T-cell (primary cell): ENCODE measurements at regions not wholly inside any gene's neighbourhood (a gene's known extent, or its start where the extent isn't known, plus 50 kb on each side); places are given as distances from the start of the nearest gene placed in this dataset.
"Not testable (repeated sequence)": the region's sequence is repeated elsewhere in the genome, so short reads cannot be mapped to it uniquely, and the experiment has no call there.

Source experiments
- ATAC-seq, 4 experiments: fragments of 200-7000 bp in 3 of 4; fragments of 150-1000 bp in 1 of 4; cut with Tn5 transposase; replicated peaks in 1 of 4; 1 replicate in 3 of 4; 2 replicates in 1 of 4; pipeline ENCODE4 v1.10.0; 2021; ENCODE audit warnings: moderate library complexity in 3 of 4, mild to moderate bottlenecking in 2 of 4, moderate number of reproducible peaks in 1 of 4
- CTCF ChIA-PET, 2 donors: fragments of 300-600 bp; sonication (Branson Sonifier 250); formaldehyde crosslinking; loops; one replicate each; lab custom pipeline; 2022; ENCODE audit warnings: antibody characterized with exemption in 2 of 2; lab: Charles Lee
- POLR2A ChIA-PET, 2 donors: fragments of 300-600 bp; sonication (Branson Sonifier 250); formaldehyde crosslinking; loops; one replicate each; lab custom pipeline; 2022; ENCODE audit warnings: antibody characterized with exemption in 2 of 2; lab: Charles Lee
- DNase-seq, 35 experiments: peaks; one replicate each; pipeline versions ENCODE4 v3.0.0 to v3.0.0-alpha.2; 2013 to 2023
- H3K27ac ChIP-seq: one replicate; pipeline ENCODE4 v1.5.1; 2013; ENCODE audit warnings: low read length
- H3K27me3 ChIP-seq, 2 experiments: replicated peaks in 1 of 2; 1 replicate in 1 of 2; 2 replicates in 1 of 2; pipeline versions ENCODE4 v1.6.1 to v1.7.0; 2013; ENCODE audit warnings: low read length in 1 of 2, mixed read lengths in 1 of 2; ENCODE audit not compliant: control insufficient read depth in 2 of 2, insufficient read depth in 2 of 2; ENCODE audit errors: extremely low read depth in 1 of 2
- H3K36me3 ChIP-seq, 2 donors: 1 replicate in 1 of 2; 2 replicates in 1 of 2; pipeline versions ENCODE4 v1.6.1 to v1.7.0; 2013; ENCODE audit warnings: low read length in 1 of 2; ENCODE audit not compliant: control insufficient read depth in 2 of 2, insufficient read depth in 1 of 2; ENCODE audit errors: extremely low read depth in 1 of 2
- H3K4me1 ChIP-seq, 2 experiments: 1 replicate in 1 of 2; 2 replicates in 1 of 2; pipeline versions ENCODE4 v1.6.1 to v1.7.0; 2013; ENCODE audit warnings: low read length in 2 of 2, mixed read lengths in 1 of 2; ENCODE audit not compliant: insufficient read depth in 2 of 2, control insufficient read depth in 1 of 2; ENCODE audit errors: extremely low read depth in 1 of 2
- H3K4me3 ChIP-seq, 2 donors: 1 replicate in 1 of 2; 2 replicates in 1 of 2; pipeline versions ENCODE4 v1.5.1 to v1.7.0; 2013; ENCODE audit warnings: mild to moderate bottlenecking in 2 of 2, low read length in 1 of 2, moderate library complexity in 1 of 2; ENCODE audit not compliant: control insufficient read depth in 1 of 2; ENCODE audit errors: extremely low read depth in 1 of 2
- H3K9me3 ChIP-seq: 2 replicates; pipeline ENCODE4 v1.7.0; 2013
- H3K27ac Mint-ChIP-seq, 2 donors: one replicate each; pipeline ENCODE4 v1.8.0; 2020 to 2021; ENCODE audit warnings: mild to moderate bottlenecking in 2 of 2, mixed read lengths in 2 of 2
- H3K27me3 Mint-ChIP-seq, 2 donors: one replicate each; pipeline ENCODE4 v1.8.0; 2021 to 2022; ENCODE audit warnings: mixed read lengths in 2 of 2
- H3K36me3 Mint-ChIP-seq: one replicate; pipeline ENCODE4 v1.8.0; 2021; ENCODE audit warnings: mixed read lengths
- H3K4me1 Mint-ChIP-seq, 3 donors: one replicate each; pipeline ENCODE4 v1.8.0; 2020 to 2022; ENCODE audit warnings: mixed read lengths in 3 of 3, mild to moderate bottlenecking in 1 of 3
- H3K4me3 Mint-ChIP-seq, 3 donors: one replicate each; pipeline ENCODE4 v1.8.0; 2020 to 2022; ENCODE audit warnings: mild to moderate bottlenecking in 3 of 3, mixed read lengths in 3 of 3, moderate library complexity in 3 of 3
- H3K9me3 Mint-ChIP-seq, 3 donors: one replicate each; pipeline ENCODE4 v1.8.0; 2020 to 2022; ENCODE audit warnings: mixed read lengths in 3 of 3
- WGBS: methylation state at CpG from one replicate; pipeline ENCODE4 v1.1.5; 2013; ENCODE audit warnings: missing lambda C conversion rate; ENCODE audit not compliant: insufficient coverage; 5-methylcytosine and 5-hydroxymethylcytosine counted together

GRCh38 chr4:59540311-59540710 is 1659.8 kb upstream of the ADGRL3 start:
- Mint-ChIP-seq H3K4me3 (no peak overlapping the region), H3K27ac (no peak overlapping the region), H3K27me3 (no peaks in the 10 kb centered on the region), H3K36me3 (no peaks in the 10 kb centered on the region), H3K9me3 (peaks cover 0 to 22% (median 6%) of the 10 kb centered on the region in 3 donors), H3K4me1 (no peaks in the 10 kb centered on the region)
- WGBS, result no CpG with 5 or more reads among the region's 2 CpGs
- POLR2A ChIA-PET, result no interaction called here
- H3K27ac ChIP-seq, result no peak overlapping the region
- H3K4me3 ChIP-seq, result no peak overlapping the region
- CTCF ChIA-PET, result no interaction called here
- no peaks in the 10 kb centered on the region for H3K4me1 ChIP-seq
- no peak for DNase-seq
- no peaks in the 10 kb centered on the region for H3K9me3 ChIP-seq
- H3K27me3 ChIP-seq, result no peaks in the 10 kb centered on the region
- no peak for ATAC-seq
- no peaks in the 10 kb centered on the region for H3K36me3 ChIP-seq

GRCh38 chr4:59553063-59553720 is 1646.9 kb upstream of the ADGRL3 start:
- Histone ChIP-seq H3K9me3 (no peaks in the 10 kb centered on the region), H3K36me3 (no peaks in the 10 kb centered on the region), H3K4me3 (no peak overlapping the region), H3K27ac (no peak overlapping the region), H3K4me1 (no peaks in the 10 kb centered on the region), H3K27me3 (no peaks in the 10 kb centered on the region)
- POLR2A ChIA-PET, result no interaction called here
- CTCF ChIA-PET, result no interaction called here
- peaks cover 0 to 4% (median 0%) of the 10 kb centered on the region in 3 donors for H3K4me1 Mint-ChIP-seq
- no peak overlapping the region for H3K27ac Mint-ChIP-seq
- no CpG with 5 or more reads among the region's 2 CpGs for whole genome bisulfite sequencing
- H3K4me3 Mint-ChIP-seq, result no peak overlapping the region
- DNase-seq, result no peak
- no peaks in the 10 kb centered on the region for H3K27me3 Mint-ChIP-seq
- no peaks in the 10 kb centered on the region for H3K36me3 Mint-ChIP-seq
- H3K9me3 Mint-ChIP-seq, result peaks cover 7 to 17% (median 10%) of the 10 kb centered on the region in 3 donors
- ATAC-seq, result no peak

GRCh38 chr4:59553721-59554091 is 1646.4 kb upstream of the ADGRL3 start:
- H3K27me3 ChIP-seq, result no peaks in the 10 kb centered on the region
- no peak overlapping the region for H3K27ac Mint-ChIP-seq
- H3K36me3 ChIP-seq, result no peaks in the 10 kb centered on the region
- POLR2A ChIA-PET, result no interaction called here
- H3K4me3 ChIP-seq, result no peak overlapping the region
- H3K4me3 Mint-ChIP-seq, result no peak overlapping the region
- CTCF ChIA-PET, result no interaction called here
- H3K36me3 Mint-ChIP-seq, result no peaks in the 10 kb centered on the region
- DNase-seq, result no peak
- H3K4me1 Mint-ChIP-seq, result peaks cover 0 to 4% (median 0%) of the 10 kb centered on the region in 3 donors
- H3K27me3 Mint-ChIP-seq, result no peaks in the 10 kb centered on the region
- peaks cover 6 to 13% (median 7%) of the 10 kb centered on the region in 3 donors for H3K9me3 Mint-ChIP-seq
- H3K9me3 ChIP-seq, result no peaks in the 10 kb centered on the region
- WGBS, result no CpG with 5 or more reads among the region's 2 CpGs
- H3K27ac ChIP-seq, result no peak overlapping the region
- no peaks in the 10 kb centered on the region for H3K4me1 ChIP-seq
- no peak for ATAC-seq

GRCh38 chr4:59556191-59556590 is 1643.9 kb upstream of the ADGRL3 start:
- H3K4me3 Mint-ChIP-seq, H3K36me3 ChIP-seq, POLR2A ChIA-PET, H3K4me3 ChIP-seq, H3K36me3 Mint-ChIP-seq, H3K27me3 Mint-ChIP-seq, DNase-seq, H3K27me3 ChIP-seq, H3K9me3 ChIP-seq, H3K4me1 Mint-ChIP-seq, H3K27ac Mint-ChIP-seq, H3K27ac ChIP-seq, CTCF ChIA-PET, ATAC-seq, H3K4me1 ChIP-seq: not testable (repeated sequence)
- no CpG with 5 or more reads among the region's 2 CpGs for WGBS
- H3K9me3 Mint-ChIP-seq, result peaks cover 4 to 11% (median 7%) of the 10 kb centered on the region in 3 donors

GRCh38 chr4:59560141-59560648 is 1639.9 kb upstream of the ADGRL3 start:
- H3K4me1 ChIP-seq, H3K36me3 ChIP-seq, H3K9me3 ChIP-seq, H3K27ac ChIP-seq, H3K4me3 Mint-ChIP-seq, ATAC-seq, H3K27me3 ChIP-seq, H3K4me3 ChIP-seq, DNase-seq, H3K4me1 Mint-ChIP-seq, H3K36me3 Mint-ChIP-seq, POLR2A ChIA-PET, H3K27ac Mint-ChIP-seq, H3K27me3 Mint-ChIP-seq, CTCF ChIA-PET: not testable (repeated sequence)
- H3K9me3 Mint-ChIP-seq, result peaks cover 4 to 15% (median 7%) of the 10 kb centered on the region in 3 donors
- 22% methylated on average over 4 of the region's 9 CpGs for WGBS

GRCh38 chr4:59565836-59566235 is 1634.3 kb upstream of the ADGRL3 start:
- no peak for ATAC-seq
- H3K27ac ChIP-seq, result no peak overlapping the region
- H3K4me1 Mint-ChIP-seq, result no peaks in the 10 kb centered on the region
- H3K27me3 Mint-ChIP-seq, result no peaks in the 10 kb centered on the region
- no peaks in the 10 kb centered on the region for H3K36me3 ChIP-seq
- H3K36me3 Mint-ChIP-seq, result no peaks in the 10 kb centered on the region
- H3K27ac Mint-ChIP-seq, result no peak overlapping the region
- ChIA-PET POLR2A (no interaction called here), CTCF (no interaction called here)
- H3K9me3 Mint-ChIP-seq, result peaks cover 0 to 11% (median 9%) of the 10 kb centered on the region in 3 donors
- H3K4me3 ChIP-seq, result no peak overlapping the region
- no peaks in the 10 kb centered on the region for H3K4me1 ChIP-seq
- H3K4me3 Mint-ChIP-seq, result no peak overlapping the region
- no peaks in the 10 kb centered on the region for H3K27me3 ChIP-seq
- WGBS, result 67% methylated on average over 1 of the region's 1 CpG
- no peaks in the 10 kb centered on the region for H3K9me3 ChIP-seq
- DNase-seq, result no peak
